NCI-H1436 (cell line): ENCODE measurements at regions not wholly inside any gene's neighbourhood (a gene's known extent, or its start where the extent isn't known, plus 50 kb on each side); places are given as distances from the start of the nearest gene placed in this dataset.
"Not testable (repeated sequence)": the region's sequence is repeated elsewhere in the genome, so short reads cannot be mapped to it uniquely, and the experiment has no call there.

ENCODE experiments used
- DNase-seq: peaks from one replicate; lab custom pipeline; 2025; lab: John Stamatoyannopoulos, UW

- DNase-seq = no peak
These were observed 50.8 kb upstream of the CTNNA1 start for GRCh38 chr5:138702166-138703077.

GRCh38 chr5:138701678-138702077 is 51.5 kb upstream of the CTNNA1 start:
- no peak for DNase-seq

- DNase-seq = no peak
These were observed 52.5 kb upstream of the CTNNA1 start for GRCh38 chr5:138700581-138701362.

DNA sequence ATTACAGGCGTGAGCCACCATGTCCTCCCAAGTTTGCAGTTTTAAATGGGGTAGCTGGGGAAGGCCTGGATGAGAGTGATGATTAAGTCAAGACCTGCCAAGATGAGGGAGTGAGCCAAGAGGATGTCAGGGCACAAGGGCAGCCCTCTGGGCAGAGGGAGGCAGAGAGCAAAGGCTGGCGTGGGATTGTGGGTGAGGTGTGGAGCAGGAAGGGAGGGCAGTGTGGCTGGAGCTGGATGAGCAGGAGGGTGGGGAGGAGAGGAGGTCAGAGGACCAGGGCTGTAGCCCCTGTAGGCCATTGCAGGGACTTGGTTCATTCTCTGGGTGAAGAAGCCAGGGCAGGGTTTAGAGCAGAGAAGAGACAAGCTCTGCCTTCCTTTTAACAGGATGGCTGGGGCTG is 53.7 kb upstream of the CTNNA1 start:
- no peak for DNase-seq

- DNase-seq = no peak
These were observed 54.5 kb upstream of the CTNNA1 start for GRCh38 chr5:138698713-138699112.

DNA sequence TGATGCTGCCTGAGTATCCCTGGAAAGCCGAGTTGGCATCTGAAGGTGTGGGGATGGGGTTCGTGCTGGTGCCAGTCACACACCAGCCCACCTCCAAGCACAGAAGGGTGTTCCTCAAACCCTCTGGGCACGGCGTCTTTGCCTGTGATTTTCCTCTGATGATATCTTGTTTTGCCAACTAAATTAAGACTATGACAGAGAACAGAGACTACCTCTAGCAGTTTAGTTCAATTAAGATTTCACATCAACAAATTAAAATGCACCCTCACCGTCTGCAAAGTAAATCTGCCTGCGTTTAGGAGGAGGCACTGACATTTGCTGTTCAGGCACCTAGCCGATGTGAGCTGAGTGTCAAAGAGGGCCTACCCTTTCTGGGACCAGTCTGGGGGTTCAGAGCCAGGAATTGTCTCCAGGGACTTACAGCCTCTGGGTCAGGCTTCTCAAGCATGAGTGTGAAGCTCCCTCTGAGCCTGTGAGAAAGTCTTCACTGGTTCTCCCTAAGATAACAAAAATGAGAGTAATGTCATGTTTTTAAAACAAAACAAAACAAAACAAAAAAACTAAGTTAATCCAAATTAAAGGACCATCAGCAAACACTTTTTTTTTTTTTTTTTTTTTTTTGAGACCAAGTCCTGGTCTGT is 55.4 kb upstream of the CTNNA1 start:
- no peak for DNase-seq

GRCh38 chr5:138696501-138696900 is 56.7 kb upstream of the CTNNA1 start:
- DNase-seq = no peak

GRCh38 chr5:138695781-138696180 is 57.4 kb upstream of the CTNNA1 start:
- no peak for DNase-seq

- no peak for DNase-seq
These were observed 59.1 kb upstream of the CTNNA1 start for GRCh38 chr5:138694146-138694545.

GRCh38 chr5:138692370-138692769 is 60.9 kb upstream of the CTNNA1 start:
- DNase-seq = no peak

DNA sequence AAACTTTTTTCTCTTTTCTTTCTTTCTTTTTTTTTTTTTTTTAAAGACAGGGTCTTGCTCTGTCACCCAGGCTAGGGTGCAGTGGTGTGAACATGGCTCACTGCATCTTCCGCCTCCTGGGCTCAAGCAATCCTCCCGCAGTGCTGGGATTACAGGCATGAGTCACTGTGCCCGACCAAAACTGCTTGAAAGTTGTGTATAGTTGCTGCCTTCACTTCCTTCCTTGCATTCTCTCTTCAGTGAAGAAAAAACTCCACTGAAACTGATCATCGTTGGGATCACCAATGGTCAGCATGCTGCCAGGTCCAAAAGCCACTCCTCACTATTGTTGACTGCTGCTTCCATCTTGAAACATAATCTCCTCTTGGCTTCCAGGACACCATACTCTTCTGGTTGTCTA is 66.6 kb upstream of the CTNNA1 start:
- no peak for DNase-seq

GRCh38 chr5:138685193-138685745 is 68.0 kb upstream of the CTNNA1 start:
- DNase-seq = no peak

DNA sequence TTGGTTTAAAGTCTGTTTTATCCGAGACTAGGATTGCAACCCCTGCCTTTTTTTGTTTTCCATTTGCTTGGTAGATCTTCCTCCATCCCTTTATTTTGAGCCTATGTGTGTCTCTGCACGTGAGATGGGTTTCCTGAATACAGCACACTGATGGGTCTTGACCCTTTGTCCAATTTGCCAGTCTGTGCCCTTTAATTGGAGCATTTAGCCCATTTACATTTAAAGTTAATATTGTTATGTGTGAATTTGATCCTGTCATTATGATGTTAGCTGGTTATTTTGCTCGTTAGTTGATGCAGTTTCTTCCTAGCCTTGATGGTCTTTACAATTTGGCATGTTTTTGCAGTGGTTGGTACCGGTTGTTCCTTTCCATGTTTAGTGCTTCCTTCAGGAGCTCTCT is 70.8 kb upstream of the CTNNA1 start:
- not testable (repeated sequence) for DNase-seq

DNA sequence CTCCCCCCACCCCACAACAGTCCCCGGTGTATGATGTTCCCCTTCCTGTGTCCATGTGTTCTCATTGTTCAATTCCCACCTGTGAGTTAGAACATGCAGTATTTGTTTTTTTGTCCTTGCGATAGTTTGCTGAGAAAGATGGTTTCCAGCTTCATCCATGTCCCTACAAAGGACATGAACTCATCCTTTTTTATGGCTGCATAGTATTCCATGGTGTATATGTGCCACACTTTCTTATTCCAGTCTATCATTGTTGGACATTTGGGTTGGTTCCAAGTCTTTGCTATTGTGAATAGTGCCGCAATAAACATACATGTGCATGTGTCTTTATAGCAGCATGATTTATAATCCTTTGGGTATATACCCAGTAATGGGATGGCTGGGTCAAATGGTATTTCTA is 74.4 kb upstream of the CTNNA1 start:
- DNase-seq = not testable (repeated sequence)

GRCh38 chr5:138677782-138678181 is 75.4 kb upstream of the CTNNA1 start:
- no peak for DNase-seq

DNA sequence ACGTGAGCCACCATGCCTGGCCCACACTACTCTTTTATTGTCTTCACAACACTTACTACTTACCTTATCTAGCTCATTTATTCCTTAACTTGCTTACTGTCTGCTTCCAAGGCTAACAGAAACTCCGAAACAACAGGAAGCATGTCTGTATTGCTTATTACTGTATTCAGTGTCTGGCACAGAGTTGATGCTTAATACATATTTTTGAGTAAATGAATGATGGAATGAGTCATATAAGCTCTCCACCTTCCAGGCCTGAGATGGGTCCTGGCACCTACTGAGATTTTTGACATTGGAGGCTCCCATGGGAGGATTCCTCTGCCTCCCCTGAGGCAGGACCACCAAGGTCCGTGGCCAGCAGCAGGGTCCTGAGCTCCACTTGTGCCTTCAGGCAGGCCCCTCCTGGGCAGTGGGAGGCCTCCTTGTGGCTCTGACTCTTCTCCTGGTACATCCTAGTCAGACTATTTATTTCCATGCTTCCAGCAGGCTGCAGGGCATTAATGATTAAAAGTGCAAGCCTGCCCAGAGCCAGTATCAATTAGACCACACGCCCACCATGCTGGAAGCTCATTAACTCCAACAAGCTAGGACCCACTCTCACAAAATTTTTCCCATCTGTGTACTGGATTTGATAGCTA is 76.5 kb upstream of the CTNNA1 start:
- no peak for DNase-seq

GRCh38 chr5:138676002-138676401 is 77.2 kb upstream of the CTNNA1 start:
- no peak for DNase-seq

DNA sequence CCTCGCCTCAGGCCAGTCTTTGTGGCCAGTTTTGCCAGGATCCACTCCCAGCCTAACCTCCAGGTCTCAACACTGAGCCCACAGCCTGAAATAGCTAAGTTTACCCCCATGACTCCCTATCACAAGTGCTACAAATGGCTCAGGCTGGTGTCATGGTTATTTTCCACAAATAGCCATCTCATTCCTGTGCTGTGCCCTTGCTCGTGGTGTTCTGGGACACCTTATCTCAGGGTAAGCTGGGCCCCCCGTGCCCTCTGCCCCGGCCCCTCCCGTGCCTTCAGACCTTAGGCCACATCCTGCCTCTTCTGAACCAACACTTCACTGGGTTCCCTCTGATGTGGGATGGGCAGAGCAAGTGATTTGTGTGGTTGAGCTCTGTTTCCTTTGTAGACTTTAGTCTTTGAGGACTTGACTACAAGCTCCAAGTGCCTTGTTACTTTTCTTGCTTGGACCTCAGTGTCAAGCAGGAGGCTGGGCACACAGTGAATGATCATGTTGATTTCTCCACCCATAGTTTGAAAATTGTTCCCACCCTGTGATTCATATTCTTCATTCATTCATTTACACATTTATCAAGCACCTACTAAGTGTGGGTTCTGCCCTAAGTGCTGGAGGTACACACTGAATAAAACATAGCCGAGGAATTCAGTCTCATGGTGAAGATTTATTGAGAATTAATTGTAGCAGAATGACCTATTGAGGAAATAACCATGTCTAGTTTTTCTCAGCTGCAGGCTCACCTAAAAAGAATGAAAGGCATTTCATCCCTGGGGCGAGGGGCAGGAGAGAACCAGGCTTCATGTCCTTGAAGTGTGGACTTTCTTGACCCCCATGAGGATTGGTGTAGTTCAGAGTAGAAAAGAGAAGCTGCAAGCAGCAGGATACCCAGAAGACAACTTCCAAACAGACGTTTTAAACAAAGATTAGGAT is 84.5 kb upstream of the CTNNA1 start:
- DNase-seq = no peak

DNA sequence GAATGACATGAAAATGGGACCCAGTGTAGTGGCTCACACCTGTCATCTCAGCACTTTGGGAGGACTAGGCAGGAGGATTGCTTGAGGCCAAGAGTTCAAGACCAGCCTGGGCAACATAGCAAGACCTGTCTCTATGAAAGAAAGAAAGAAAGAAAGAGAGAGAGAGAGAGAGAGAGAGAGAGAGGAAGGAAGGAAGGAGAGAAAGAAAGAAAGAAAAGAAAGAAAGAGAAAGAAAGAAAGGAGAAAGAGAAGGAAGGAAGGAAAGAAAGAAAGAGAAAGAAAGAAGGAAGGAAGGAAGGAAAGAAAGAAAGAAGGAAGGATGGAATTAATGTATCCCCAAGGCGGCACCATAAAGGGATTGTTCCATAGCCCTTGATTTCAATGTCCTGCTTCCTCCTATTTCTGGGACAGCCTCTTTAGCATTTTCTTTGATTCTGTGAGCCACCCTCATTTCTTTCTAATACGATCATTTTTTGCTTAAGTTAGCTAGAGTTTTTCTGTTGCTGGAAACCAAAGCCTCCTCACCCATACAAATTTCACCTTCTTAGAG is 85.4 kb upstream of the CTNNA1 start:
- DNase-seq = not testable (repeated sequence)

DNA sequence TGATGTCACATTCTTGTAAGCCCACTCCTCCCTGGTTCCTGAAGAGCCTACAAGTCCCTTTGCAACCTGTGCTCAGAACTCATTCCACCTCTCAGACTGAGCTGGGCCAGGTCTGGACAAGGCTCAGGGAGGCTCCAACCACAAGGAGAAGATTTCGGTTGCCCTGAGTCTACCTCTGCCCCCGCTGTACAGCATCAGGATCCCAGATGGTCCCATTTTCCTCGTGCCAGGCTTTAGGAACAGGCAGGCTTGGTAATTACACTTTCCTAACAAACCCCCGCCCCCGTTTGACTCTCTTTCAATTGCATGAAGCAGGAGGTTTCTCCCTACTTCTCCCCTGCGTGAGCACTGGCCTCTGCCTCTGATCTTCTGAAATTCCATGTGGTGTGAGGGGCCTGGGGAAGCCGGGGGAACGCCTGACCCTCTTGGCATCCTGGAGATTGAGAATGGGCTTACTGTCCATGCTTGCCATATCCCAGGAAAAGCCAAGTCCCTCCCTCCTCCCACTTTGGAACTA is 86.9 kb upstream of the CTNNA1 start:
- DNase-seq = no peak
